PC-3 (cell line): ENCODE measurements at regions not wholly inside any gene's neighbourhood (a gene's known extent, or its start where the extent isn't known, plus 50 kb on each side); places are given as distances from the start of the nearest gene placed in this dataset.

Experiments used
- ATAC-seq: fragments of 200-7000 bp; cut with Tn5 transposase; 2 replicates; pipeline ENCODE4 v1.9.1; 2020; ENCODE audit warnings: mild to moderate bottlenecking, moderate library complexity
- BruUV-seq: library from RNA; stranded (reverse); fragments of 400-500 nt; replicated peaks from 2 replicates; lab custom pipeline; 2021; lab: Mats Ljungman, UMichigan
- CTCF ChIA-PET: fragments of 300-600 bp; sonication (Branson Sonifier 250); formaldehyde crosslinking; loops from one replicate; lab custom pipeline; 2022; ENCODE audit warnings: antibody characterized with exemption; lab: Charles Lee
- POLR2A ChIA-PET: fragments of 300-600 bp; sonication (Branson Sonifier 250); formaldehyde crosslinking; loops from one replicate; lab custom pipeline; 2022; ENCODE audit warnings: antibody characterized with exemption; ENCODE audit not compliant: unreplicated experiment; lab: Charles Lee
- DNase-seq: peaks from one replicate; pipeline ENCODE4 v3.0.0-alpha.2; 2015
- H2AFZ ChIP-seq: fragments of 300-600 bp; sonication (generic); 2 replicates; pipeline ENCODE4 v1.6.0; 2016; ENCODE audit warnings: antibody characterized with exemption, low read length
- H3F3A ChIP-seq: fragments of 300-600 bp; sonication (generic); one replicate; pipeline ENCODE4 v1.6.0; 2017; ENCODE audit warnings: antibody characterized with exemption, low read length, control low read depth, mild to moderate bottlenecking; ENCODE audit not compliant: unreplicated experiment
- H3K27ac ChIP-seq: fragments of 300-600 bp; sonication (generic); 2 replicates; pipeline ENCODE4 v1.5.1; 2016; ENCODE audit warnings: mild to moderate bottlenecking, low read length
- H3K27me3 ChIP-seq: fragments of 300-600 bp; sonication (generic); 2 replicates; pipeline ENCODE4 v1.6.1; 2016; ENCODE audit warnings: low read length, mixed read lengths
- H3K36me3 ChIP-seq: fragments of 300-600 bp; sonication (generic); 2 replicates; pipeline ENCODE4 v1.6.1; 2016; ENCODE audit warnings: low read depth, mixed run types, low read length, mixed read lengths
- H3K4me1 ChIP-seq: fragments of 300-600 bp; sonication (generic); 2 replicates; pipeline ENCODE4 v1.5.1; 2016; ENCODE audit warnings: low read length; ENCODE audit not compliant: insufficient read depth
- H3K4me2 ChIP-seq: fragments of 300-600 bp; sonication (generic); 2 replicates; pipeline ENCODE4 v1.6.0; 2016; ENCODE audit warnings: low read length
- H3K4me3 ChIP-seq: fragments of 300-600 bp; sonication (generic); 2 replicates; pipeline ENCODE4 v1.5.1; 2016; ENCODE audit warnings: mild to moderate bottlenecking, low read length, mixed read lengths
- H3K79me2 ChIP-seq: fragments of 300-600 bp; sonication (generic); 2 replicates; pipeline ENCODE4 v1.6.1; 2017; ENCODE audit warnings: low read length, mixed read lengths
- H3K9ac ChIP-seq: fragments of 300-600 bp; sonication (generic); 2 replicates; pipeline ENCODE4 v1.6.0; 2016; ENCODE audit warnings: mild to moderate bottlenecking, low read length
- H3K9me2 ChIP-seq: fragments of 300-600 bp; sonication (generic); replicated peaks from 2 replicates; pipeline ENCODE4 v1.6.1; 2016; ENCODE audit warnings: mixed run types, low read length, mixed read lengths
- H3K9me3 ChIP-seq: fragments of 300-600 bp; sonication (generic); 2 replicates; pipeline ENCODE4 v1.6.1; 2016; ENCODE audit warnings: low read length, mixed read lengths
- H4K20me1 ChIP-seq: fragments of 300-600 bp; sonication (generic); 2 replicates; pipeline ENCODE4 v1.6.1; 2016; ENCODE audit warnings: low read length, mixed read lengths
- CTCF ChIP-seq: fragments of 300-600 bp; sonication (generic); conservative IDR thresholded peaks from 2 replicates; pipeline ENCODE4 v1.5.1; 2017; ENCODE audit warnings: antibody characterized with exemption, low read depth, mild to moderate bottlenecking, low read length
- EZH2 ChIP-seq: fragments of 300-600 bp; sonication (generic); IDR thresholded peaks from one replicate; pipeline ENCODE4 v1.6.1; 2017; ENCODE audit warnings: antibody characterized with exemption, mild to moderate bottlenecking, low read length; ENCODE audit not compliant: unreplicated experiment
- EZH2phosphoT487 ChIP-seq: fragments of 300-600 bp; sonication (generic); IDR thresholded peaks from 2 replicates; pipeline ENCODE4 v1.6.1; 2018; ENCODE audit warnings: mild to moderate bottlenecking, antibody characterized with exemption, low read length, borderline replicate concordance
- intact Hi-C: fragments of 100-400 bp; cut with micrococcal nuclease; formaldehyde crosslinking; loops from 2 replicates; pipeline ENCODE4 v1.9.0; 2023

GRCh38 chr5:159564031-159564430 lies 233.7 kb upstream of the IL12B start:
- Histone ChIP-seq H3K9me3 (no peaks in the 10 kb centered on the region), H3K4me2 (no peak overlapping the region), H3F3A (no peaks in the 10 kb centered on the region), H3K27me3 (no peaks in the 10 kb centered on the region), H3K4me3 (no peak overlapping the region), H3K9ac (no peak overlapping the region), H3K27ac (no peak overlapping the region), H2AFZ (no peak overlapping the region), H4K20me1 (no peaks in the 10 kb centered on the region), H3K79me2 (no peaks in the 10 kb centered on the region), H3K36me3 (no peaks in the 10 kb centered on the region), H3K9me2 (no peaks in the 10 kb centered on the region), H3K4me1 (no peaks in the 10 kb centered on the region)
- DNase-seq (no peak), ATAC-seq (no peak)
- ChIA-PET CTCF (no interaction called here), POLR2A (no interaction called here)
- BruUV-seq: no TSS peak
- intact Hi-C loops: no loop called here
- no peak for TF ChIP-seq EZH2phosphoT487
- TF ChIP-seq CTCF: no peak
- no peak for TF ChIP-seq EZH2

GRCh38 chr5:159566832-159567231 lies 236.5 kb upstream of the IL12B start:
- no peaks in the 10 kb centered on the region for H3K79me2 ChIP-seq
- CTCF ChIA-PET: no interaction called here
- POLR2A ChIA-PET: no interaction called here
- H3K4me2 ChIP-seq: no peak overlapping the region
- no peak overlapping the region for H3K9ac ChIP-seq
- peaks cover 8% of the 10 kb centered on the region for H3K4me1 ChIP-seq
- TF ChIP-seq CTCF (no peak), EZH2 (no peak), EZH2phosphoT487 (no peak)
- H2AFZ ChIP-seq: no peak overlapping the region
- H3F3A ChIP-seq: no peaks in the 10 kb centered on the region
- H3K4me3 ChIP-seq: no peak overlapping the region
- DNase-seq (no peak), ATAC-seq (no peak)
- H4K20me1 ChIP-seq: no peaks in the 10 kb centered on the region
- intact Hi-C loops: no loop called here
- no peak overlapping the region for H3K27ac ChIP-seq
- H3K27me3 ChIP-seq: no peaks in the 10 kb centered on the region
- no TSS peak for BruUV-seq
- H3K9me2 ChIP-seq: no peaks in the 10 kb centered on the region
- H3K9me3 ChIP-seq: no peaks in the 10 kb centered on the region
- no peaks in the 10 kb centered on the region for H3K36me3 ChIP-seq

GRCh38 chr5:159567461-159567860 lies 237.2 kb upstream of the IL12B start:
- H3K27ac ChIP-seq: no peak overlapping the region
- ChIA-PET CTCF (no interaction called here), POLR2A (no interaction called here)
- no peaks in the 10 kb centered on the region for H3F3A ChIP-seq
- no peak for DNase-seq
- no peak overlapping the region for H3K9ac ChIP-seq
- no peaks in the 10 kb centered on the region for H3K9me2 ChIP-seq
- no peaks in the 10 kb centered on the region for H3K36me3 ChIP-seq
- no peak for ATAC-seq
- peaks cover 14% of the 10 kb centered on the region for H3K4me1 ChIP-seq
- H4K20me1 ChIP-seq: no peaks in the 10 kb centered on the region
- H3K4me3 ChIP-seq: no peak overlapping the region
- H3K79me2 ChIP-seq: no peaks in the 10 kb centered on the region
- H3K4me2 ChIP-seq: no peak overlapping the region
- no peaks in the 10 kb centered on the region for H3K27me3 ChIP-seq
- no TSS peak for BruUV-seq
- H2AFZ ChIP-seq: no peak overlapping the region
- intact Hi-C loops: no loop called here
- H3K9me3 ChIP-seq: no peaks in the 10 kb centered on the region
- TF ChIP-seq EZH2phosphoT487 (no peak), CTCF (no peak), EZH2 (no peak)
